Thoracic aorta (tissue), 2 donors: ENCODE measurements at regions not wholly inside any gene's neighbourhood (a gene's known extent, or its start where the extent isn't known, plus 50 kb on each side); places are given as distances from the start of the nearest gene placed in this dataset.

Experiments
- ATAC-seq: fragments of 150-250 bp; one replicate; pipeline ENCODE4 v1.8.0; 2017; ENCODE audit warnings: low read depth; ENCODE audit not compliant: insufficient number of reproducible peaks, low FRiP score
- DNase-seq: peaks from one replicate; pipeline ENCODE4 v3.0.0-alpha.2; 2020; ENCODE audit warnings: low spot score
- H3K27ac ChIP-seq, 2 donors: fragments of 200-600 bp; sonication (generic); 1 replicate in 1 of 2; 2 replicates in 1 of 2; pipeline ENCODE4 v1.5.1; 2016; ENCODE audit warnings: mild to moderate bottlenecking in 2 of 2, moderate library complexity in 2 of 2
- H3K27me3 ChIP-seq: fragments of 200-600 bp; sonication (generic); replicated peaks from 2 replicates; pipeline ENCODE4 v1.6.0; 2016; ENCODE audit warnings: mild to moderate bottlenecking; ENCODE audit not compliant: insufficient read depth
- H3K36me3 ChIP-seq: fragments of 200-600 bp; sonication (generic); one replicate; pipeline ENCODE4 v1.5.1; 2016
- H3K4me1 ChIP-seq, 2 donors: fragments of 200-600 bp; sonication (generic); 1 replicate in 1 of 2; 2 replicates in 1 of 2; pipeline versions ENCODE4 v1.5.1 to v1.6.0; 2016; ENCODE audit warnings: low read depth in 2 of 2, mild to moderate bottlenecking in 1 of 2; ENCODE audit not compliant: control insufficient read depth in 1 of 2
- H3K4me3 ChIP-seq: fragments of 200-600 bp; sonication (generic); 2 replicates; pipeline ENCODE4 v1.5.1; 2016; ENCODE audit warnings: mild to moderate bottlenecking
- H3K9me3 ChIP-seq: fragments of 200-600 bp; sonication (generic); 2 replicates; pipeline ENCODE4 v1.5.1; 2016
- CTCF ChIP-seq: fragments of 200-600 bp; sonication (generic); IDR thresholded peaks from one replicate; pipeline ENCODE4 v1.5.1; 2019; ENCODE audit warnings: antibody characterized with exemption

DNA sequence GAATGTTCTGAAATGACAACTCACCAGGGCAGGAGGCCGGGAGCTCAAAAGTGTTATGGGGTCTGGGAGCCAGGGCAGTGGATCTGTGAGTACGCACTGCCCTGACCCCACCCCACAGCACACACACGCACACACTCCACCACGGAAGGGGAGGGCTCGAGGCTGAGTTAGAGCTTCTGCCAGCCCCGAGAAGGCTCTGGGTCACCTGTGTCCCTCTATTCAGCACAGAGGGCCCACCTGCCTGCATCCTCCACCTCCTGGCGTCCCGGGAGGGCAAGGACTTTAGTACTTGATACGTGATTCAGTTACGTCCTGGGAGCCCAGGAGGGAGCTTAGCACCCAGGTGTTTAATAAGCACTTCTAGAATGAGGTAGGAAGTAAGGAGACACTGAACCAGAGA lies 190.0 kb upstream of the GPR12 start:
- Histone ChIP-seq H3K9me3 (no peaks in the 10 kb centered on the region), H3K4me3 (no peak overlapping the region), H3K27ac (no peak overlapping the region), H3K27me3 (no peaks in the 10 kb centered on the region), H3K4me1 (peaks cover 0 to 8% of the 10 kb centered on the region in 2 donors), H3K36me3 (no peaks in the 10 kb centered on the region)
- ATAC-seq: no peak
- no peak for DNase-seq
- no peak for TF ChIP-seq CTCF

GRCh38 chr13:26949701-26950502 lies 189.3 kb upstream of the GPR12 start:
- ATAC-seq: no peak
- Histone ChIP-seq H3K36me3 (no peaks in the 10 kb centered on the region), H3K27ac (no peak overlapping the region), H3K4me3 (no peak overlapping the region), H3K27me3 (no peaks in the 10 kb centered on the region), H3K9me3 (no peaks in the 10 kb centered on the region), H3K4me1 (peaks cover 0 to 8% of the 10 kb centered on the region in 2 donors)
- no peak for TF ChIP-seq CTCF
- DNase-seq: no peak

GRCh38 chr13:26948353-26948752 lies 187.8 kb upstream of the GPR12 start:
- ATAC-seq (no peak), DNase-seq (no peak)
- Histone ChIP-seq H3K27ac (no peak overlapping the region), H3K4me1 (peaks cover 0 to 8% of the 10 kb centered on the region in 2 donors), H3K4me3 (no peak overlapping the region), H3K27me3 (no peaks in the 10 kb centered on the region), H3K9me3 (no peaks in the 10 kb centered on the region), H3K36me3 (no peaks in the 10 kb centered on the region)
- no peak for TF ChIP-seq CTCF

GRCh38 chr13:26946684-26947343 lies 186.2 kb upstream of the GPR12 start:
- Histone ChIP-seq H3K4me1 (peaks cover 0 to 6% of the 10 kb centered on the region in 2 donors), H3K27ac (no peak overlapping the region), H3K9me3 (no peaks in the 10 kb centered on the region), H3K4me3 (no peak overlapping the region), H3K36me3 (no peaks in the 10 kb centered on the region), H3K27me3 (no peaks in the 10 kb centered on the region)
- TF ChIP-seq CTCF: peak; percentile 59
- ATAC-seq: no peak
- no peak for DNase-seq

- Histone ChIP-seq H3K4me1 (no peaks in the 10 kb centered on the region), H3K36me3 (no peaks in the 10 kb centered on the region), H3K27ac (no peak overlapping the region), H3K27me3 (no peaks in the 10 kb centered on the region), H3K9me3 (no peaks in the 10 kb centered on the region), H3K4me3 (no peak overlapping the region)
- DNase-seq: no peak
- TF ChIP-seq CTCF: no peak
- no peak for ATAC-seq
Observed at GRCh38 chr13:26943748-26944147, 183.2 kb upstream of the GPR12 start.
